Spleen (tissue), 7 donors: ENCODE measurements at regions not wholly inside any gene's neighbourhood (a gene's known extent, or its start where the extent isn't known, plus 50 kb on each side); places are given as distances from the start of the nearest gene placed in this dataset.

Experiments used
- POLR2A ChIP-seq, 3 donors: fragments of 450-650 bp; IDR thresholded peaks; one replicate each; pipeline ENCODE4 v1.5.1; 2017; ENCODE audit warnings: antibody characterized with exemption in 3 of 3, mild to moderate bottlenecking in 1 of 3
- POLR2AphosphoS5 ChIP-seq, 3 donors: sonication (generic); formaldehyde crosslinking; IDR thresholded peaks; one replicate each; pipeline ENCODE4 v1.5.1; 2017; ENCODE audit warnings: antibody characterized with exemption in 3 of 3
- TF ChIP-seq, protein P1 (sequence below), 11 experiments: fragments of 200-600 bp in 7 of 11; fragments of 450-650 bp in 4 of 11; sonication (generic) in 4 of 11; IDR thresholded peaks in 8 of 11; conservative IDR thresholded peaks in 3 of 11; 1 replicate in 7 of 11; 2 replicates in 4 of 11; pipeline versions ENCODE4 v1.4.0 to v1.8.0; 2016 to 2021; ENCODE audit warnings: antibody characterized with exemption in 11 of 11, inconsistent platforms in 4 of 11, mild to moderate bottlenecking in 1 of 11
- donor health status: DM: no; HTN: no; CAD: no; lungs with moderate emphysema.
- donor health status: DM: no; HTN: no; CAD: no.
- donor health status: DM: no; HTN: no; CAD: no.

DNA sequence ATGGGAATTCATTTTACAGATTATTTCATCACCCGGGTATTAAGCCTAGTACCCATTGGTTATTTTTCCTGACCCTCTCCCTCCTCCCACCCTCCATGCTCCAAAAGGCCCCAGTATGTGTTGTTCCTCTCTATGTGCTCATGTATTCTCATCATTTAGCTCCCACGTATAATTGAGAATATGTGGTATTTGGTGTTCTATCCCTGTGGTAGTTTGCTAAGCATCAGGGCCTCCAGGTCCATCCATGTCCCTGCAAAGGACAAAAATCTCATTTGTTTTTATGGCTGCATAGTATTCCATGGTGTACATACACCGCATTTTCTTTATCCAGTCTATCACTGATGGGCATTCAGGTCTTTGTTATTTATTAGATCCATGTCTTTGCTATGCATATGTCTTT, 894.1 kb upstream of the MIR17HG start:
- TF ChIP-seq, protein P1, sequence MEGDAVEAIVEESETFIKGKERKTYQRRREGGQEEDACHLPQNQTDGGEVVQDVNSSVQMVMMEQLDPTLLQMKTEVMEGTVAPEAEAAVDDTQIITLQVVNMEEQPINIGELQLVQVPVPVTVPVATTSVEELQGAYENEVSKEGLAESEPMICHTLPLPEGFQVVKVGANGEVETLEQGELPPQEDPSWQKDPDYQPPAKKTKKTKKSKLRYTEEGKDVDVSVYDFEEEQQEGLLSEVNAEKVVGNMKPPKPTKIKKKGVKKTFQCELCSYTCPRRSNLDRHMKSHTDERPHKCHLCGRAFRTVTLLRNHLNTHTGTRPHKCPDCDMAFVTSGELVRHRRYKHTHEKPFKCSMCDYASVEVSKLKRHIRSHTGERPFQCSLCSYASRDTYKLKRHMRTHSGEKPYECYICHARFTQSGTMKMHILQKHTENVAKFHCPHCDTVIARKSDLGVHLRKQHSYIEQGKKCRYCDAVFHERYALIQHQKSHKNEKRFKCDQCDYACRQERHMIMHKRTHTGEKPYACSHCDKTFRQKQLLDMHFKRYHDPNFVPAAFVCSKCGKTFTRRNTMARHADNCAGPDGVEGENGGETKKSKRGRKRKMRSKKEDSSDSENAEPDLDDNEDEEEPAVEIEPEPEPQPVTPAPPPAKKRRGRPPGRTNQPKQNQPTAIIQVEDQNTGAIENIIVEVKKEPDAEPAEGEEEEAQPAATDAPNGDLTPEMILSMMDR (IDR thresholded peaks at IDR 0.05 in 8 of 11, conservative IDR thresholded peaks at IDR 0.05 in 3 of 11): no peak
- TF ChIP-seq POLR2A (IDR thresholded peaks at IDR 0.05): no peak
- no peak for TF ChIP-seq POLR2AphosphoS5 (IDR thresholded peaks at IDR 0.05)
